NCI-H146 treated with DMSO at 0.1 percent for 48 hours (cell line): ENCODE measurements at regions not wholly inside any gene's neighbourhood (a gene's known extent, or its start where the extent isn't known, plus 50 kb on each side); places are given as distances from the start of the nearest gene placed in this dataset.
"Not testable (repeated sequence)": the region's sequence is repeated elsewhere in the genome, so short reads cannot be mapped to it uniquely, and the experiment has no call there.

Experiments
- DNase-seq: peaks from one replicate; lab custom pipeline; 2025; ENCODE audit not compliant: unreplicated experiment; lab: John Stamatoyannopoulos, UW

DNA sequence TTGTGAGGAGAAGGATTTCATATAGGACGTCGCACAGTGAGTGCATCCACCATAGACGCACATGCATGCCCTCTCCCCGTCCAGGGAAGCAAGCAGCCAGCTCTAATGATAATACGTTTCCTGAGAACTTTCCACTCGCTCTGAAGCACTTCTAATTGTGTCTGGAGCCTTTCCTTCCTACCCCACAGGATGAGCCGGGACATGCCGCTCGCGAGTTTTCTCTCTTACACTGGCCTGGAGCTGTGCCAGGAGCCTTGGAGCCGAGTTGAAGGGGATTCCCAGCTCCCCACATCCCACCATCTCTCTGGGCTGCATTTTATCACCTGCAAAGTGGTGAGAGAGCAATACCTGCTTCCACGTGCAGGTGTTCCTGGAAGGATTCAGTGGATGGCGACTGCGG lies 368.1 kb downstream of the C16orf95 start:
- DNase-seq: no peak

DNA sequence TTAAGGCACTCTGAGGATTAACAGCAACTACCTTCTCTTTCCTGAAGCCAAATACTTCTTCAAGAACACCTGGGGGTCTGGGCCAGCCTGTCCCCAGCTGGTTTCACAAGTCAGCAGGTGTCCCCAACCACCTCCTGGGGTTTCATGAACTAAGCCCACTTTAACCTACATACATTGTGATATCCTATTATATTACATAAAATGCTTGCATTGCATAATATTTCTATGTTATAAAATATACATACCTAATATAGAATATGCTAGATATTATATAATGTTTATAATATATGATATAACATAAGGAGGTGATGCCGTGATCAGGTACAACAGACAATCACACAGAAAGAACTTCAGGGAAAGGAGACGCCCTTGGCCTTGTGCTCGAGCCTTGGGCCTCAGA lies 367.6 kb downstream of the C16orf95 start:
- DNase-seq: no peak

DNA sequence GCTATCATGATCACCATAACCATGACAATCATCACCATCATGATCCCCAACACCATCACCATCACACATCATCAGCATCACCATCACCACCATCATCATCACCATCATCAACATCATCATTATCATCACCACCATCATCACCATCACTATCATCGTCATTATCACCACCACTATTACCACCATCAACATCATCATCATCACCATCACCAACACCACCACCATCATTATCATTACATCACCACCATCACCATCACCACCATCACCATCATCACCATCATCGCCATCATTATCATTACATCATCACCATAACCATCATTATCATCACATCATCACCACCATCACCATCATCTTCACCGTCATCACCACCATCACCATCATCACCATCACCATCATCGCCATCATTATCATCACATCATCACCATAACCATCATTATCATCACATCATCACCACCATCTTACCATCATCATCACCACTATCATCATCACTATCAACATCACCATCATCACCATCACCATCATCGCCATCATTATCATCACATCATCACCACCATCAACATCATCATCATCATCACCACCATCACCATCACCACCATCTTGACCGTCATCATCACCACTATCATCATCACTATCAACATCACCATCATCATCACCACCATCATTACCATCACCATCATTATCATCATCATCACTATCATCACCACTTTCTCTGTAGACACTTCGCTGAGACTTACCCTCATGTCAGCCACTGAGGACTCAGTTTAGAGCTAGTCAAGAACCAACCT lies 366.0 kb downstream of the C16orf95 start:
- no peak for DNase-seq

DNA sequence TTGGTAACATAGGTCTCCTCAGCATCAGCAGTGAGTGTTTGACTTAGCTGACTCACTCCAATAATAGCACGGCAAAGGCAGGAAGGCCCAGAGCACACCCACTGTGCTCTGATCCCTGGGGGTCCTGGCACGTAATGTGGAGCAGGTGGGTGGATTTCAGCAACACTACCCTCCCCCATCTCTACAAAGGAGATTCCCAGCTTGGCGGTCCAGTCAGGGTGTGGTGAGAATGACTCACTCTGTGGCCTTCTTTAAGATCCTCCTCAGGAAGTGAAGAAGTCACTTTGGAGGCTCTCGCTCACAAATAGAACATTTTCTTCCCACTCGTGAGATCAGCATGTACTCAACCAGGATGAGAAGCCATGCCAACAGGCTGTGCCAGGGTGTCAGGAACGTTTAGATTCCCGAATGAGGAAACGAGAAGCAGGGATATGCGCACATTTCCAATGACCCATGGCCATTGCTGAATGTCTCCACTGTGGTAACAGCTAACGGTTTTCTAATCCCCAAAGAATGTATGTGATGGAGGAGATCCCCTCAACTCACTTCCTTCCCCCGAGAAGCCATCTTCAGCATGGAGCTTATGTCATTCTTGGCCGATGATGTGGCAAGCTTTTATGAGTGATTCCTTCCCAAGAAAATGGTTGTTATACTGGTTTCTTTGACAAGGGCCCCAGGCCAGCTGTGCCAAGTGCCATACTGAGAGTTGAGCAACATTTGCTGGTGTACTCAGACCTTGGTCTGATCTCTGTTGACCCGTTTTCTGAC lies 365.2 kb downstream of the C16orf95 start:
- no peak for DNase-seq

GRCh38 chr16:86952769-86953168 lies 364.4 kb downstream of the C16orf95 start:
- no peak for DNase-seq

DNA sequence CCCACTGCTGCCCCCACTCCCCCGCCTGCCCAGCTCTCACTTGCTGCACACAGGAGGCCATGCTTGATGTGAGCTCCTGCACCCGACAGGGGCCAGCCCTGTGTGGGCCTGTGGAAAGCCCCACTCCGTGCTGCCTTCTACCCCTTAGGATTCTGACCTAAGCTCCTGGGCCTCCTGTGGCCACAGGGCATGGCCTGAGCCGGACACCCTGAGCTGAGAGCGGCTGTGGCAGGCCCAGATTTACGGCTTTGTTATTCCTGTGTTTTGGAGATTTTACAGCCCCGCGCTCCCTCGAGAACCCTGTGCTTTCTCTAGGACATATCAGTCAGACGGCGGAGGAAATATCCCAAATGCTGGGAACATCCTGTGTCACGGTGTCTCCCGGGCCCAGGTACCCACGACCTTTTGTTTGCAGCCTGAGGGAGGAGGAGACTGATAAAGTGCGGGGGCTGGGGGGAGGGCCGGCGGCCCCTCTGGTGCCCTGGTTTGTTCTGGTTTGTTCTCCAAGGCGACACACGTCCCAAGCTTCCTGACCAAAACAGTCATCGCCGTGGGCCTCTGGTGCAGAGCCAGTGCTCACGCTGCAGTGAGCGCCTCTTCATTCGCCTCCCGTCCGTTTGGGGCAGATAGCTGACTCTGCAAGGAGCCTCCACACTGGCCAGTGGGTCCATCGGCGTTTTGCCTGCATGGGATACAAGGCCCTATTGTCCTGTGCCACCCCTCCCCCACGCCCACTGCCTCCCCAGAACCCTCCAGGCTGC lies 363.4 kb downstream of the C16orf95 start:
- no peak for DNase-seq

- no peak for DNase-seq
These were observed 361.9 kb downstream of the C16orf95 start for GRCh38 chr16:86955136-86955855.

DNA sequence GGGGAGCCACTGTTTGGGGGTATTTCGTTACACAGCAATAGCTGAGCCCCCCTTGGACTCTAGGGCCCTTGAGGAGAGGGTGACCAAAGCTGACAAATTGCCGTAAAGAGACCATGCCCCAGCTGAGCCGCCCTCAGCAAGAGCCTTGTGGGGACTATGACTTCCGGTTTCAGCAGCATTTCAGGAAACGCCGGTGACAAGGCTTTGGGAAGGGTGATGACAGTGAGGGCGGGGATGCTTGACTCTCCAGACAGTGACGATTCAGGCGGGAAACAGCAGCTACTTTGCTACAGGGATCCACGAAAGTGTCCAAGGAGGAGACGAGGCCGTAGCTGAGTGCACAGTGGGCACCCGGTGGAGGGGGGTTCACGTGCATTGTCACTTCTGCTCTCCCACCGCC lies 360.8 kb downstream of the C16orf95 start:
- DNase-seq: no peak

GRCh38 chr16:86957662-86958198 lies 359.5 kb downstream of the C16orf95 start:
- DNase-seq: not testable (repeated sequence)

DNA sequence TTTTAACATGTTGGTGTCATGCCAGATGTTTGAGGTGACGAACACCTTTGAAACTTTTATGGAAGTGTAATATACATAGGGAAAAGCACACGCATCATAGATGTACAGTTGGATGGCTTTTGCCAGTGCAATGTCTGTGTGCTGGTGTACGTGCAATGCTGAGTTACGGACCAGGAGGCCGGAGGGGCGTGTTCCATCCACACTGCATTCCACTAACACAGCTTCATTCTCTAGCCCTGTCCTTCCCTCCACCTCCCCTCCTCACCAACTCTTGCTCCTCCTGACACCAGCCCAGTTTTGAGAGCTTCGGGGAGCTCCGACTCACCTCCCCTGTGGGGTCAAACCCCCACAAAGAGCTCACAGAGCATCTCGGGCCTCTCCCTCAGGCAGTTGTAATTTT lies 358.8 kb downstream of the C16orf95 start:
- DNase-seq: no peak

- DNase-seq: no peak
These were observed 358.0 kb downstream of the C16orf95 start for GRCh38 chr16:86959091-86959651.

GRCh38 chr16:86959729-86960128 lies 357.5 kb downstream of the C16orf95 start:
- no peak for DNase-seq

DNA sequence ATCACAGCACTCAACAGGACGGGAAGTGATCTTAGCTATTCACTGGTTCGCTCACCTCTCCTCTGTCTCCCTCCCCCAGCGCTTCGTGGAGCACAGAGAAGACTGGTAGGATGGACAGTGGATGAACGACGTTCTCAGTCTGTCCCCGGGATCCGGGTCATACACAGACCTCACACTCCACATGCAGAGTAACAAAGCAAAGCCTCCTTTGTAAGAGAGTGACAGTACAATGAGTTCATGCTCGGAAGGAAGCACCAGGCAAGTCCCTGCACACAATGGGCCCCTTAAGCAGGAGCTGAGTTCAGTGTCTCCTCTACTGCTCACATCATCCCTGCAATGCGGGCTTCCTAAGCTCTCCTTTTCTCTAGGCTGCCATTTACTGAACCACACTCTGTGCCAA lies 356.9 kb downstream of the C16orf95 start:
- DNase-seq: no peak

DNA sequence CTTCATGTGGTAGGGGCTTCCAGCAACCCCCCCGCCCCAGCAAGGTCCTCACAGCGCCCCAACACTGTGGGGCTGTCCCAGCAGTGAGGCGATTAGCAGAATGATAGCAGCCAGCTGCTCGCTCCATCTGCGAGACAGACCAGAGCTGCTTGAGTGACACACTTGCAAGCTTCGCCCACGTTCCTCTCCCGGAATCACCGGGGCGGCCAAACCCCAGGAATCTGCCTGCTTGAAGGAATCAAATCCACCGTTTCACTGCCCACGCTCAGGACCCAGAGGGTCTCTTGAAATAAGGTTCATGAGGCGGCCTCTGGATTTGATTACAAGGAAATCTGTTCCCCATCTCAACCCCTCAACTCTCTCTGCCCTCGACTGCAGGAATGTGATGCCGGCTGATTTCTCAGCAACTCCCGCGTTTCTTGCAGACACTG lies 356.0 kb downstream of the C16orf95 start:
- DNase-seq: no peak

DNA sequence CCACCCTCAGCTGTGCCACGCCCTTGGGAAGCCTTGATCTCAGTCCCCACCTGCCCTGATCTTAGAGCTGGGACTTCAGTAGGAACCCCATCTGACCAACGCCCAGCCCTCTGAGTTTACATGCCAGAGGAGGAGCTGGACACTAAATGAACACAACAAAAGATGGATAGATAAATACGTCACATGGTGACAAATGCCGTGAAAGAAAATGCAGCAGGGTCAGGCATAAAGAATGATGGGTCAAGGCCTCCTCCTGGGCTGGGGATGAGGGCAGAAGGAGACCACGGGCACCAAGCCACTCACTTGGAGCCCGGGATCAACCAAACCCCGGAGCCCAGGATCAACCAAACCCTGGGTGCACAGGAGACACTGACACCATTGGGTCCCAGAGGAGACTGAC lies 354.9 kb downstream of the C16orf95 start:
- no peak for DNase-seq

- DNase-seq: no peak
These were observed 354.3 kb downstream of the C16orf95 start for GRCh38 chr16:86962913-86963312.

DNA sequence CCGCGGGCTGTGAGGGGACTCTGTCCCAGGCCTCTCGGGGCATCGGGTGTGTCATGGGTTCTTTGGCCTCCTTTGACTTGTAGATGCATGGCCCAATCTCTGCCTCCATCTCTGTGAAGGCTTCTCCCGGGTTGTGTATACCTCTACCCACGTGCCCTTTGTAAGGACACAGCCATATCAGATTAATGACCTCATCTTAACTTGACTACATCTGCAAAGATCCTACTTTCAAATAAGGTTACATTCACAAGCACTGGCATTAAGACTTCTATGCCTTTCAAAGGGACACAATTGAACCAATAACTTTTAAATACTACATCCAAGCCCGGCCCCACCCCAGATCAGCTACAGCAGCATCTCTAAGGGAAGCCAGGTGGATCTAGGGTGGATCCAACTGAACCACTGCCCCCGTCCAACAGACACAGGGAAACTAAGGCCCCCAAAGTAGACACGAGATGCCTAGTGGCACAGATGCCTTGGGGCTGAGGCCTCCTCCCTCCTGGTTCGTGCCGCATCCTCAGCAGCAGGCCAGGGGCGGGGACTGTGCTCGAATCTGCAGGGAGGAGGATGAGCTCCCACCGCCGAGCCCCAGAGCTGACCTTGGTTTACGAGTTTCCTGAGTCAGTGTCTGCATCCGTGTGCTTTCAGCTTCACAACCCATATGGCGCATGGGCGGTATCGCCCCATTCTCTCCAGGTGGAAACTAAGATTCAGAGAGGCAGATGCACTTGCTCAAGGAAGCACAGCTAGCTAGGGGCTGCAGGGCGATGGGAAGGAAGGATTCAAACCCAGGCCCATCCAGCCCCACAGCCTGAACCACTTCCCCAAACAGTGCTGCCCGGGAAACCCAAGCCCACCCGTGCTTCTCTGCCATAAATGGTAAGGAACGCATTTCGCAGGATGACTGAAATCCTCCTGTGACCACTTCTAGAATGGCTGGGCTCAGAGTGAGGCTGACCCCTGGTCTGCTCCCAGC lies 353.3 kb downstream of the C16orf95 start:
- DNase-seq: no peak

- no peak for DNase-seq
These were observed 352.4 kb downstream of the C16orf95 start for GRCh38 chr16:86964796-86965241.

DNA sequence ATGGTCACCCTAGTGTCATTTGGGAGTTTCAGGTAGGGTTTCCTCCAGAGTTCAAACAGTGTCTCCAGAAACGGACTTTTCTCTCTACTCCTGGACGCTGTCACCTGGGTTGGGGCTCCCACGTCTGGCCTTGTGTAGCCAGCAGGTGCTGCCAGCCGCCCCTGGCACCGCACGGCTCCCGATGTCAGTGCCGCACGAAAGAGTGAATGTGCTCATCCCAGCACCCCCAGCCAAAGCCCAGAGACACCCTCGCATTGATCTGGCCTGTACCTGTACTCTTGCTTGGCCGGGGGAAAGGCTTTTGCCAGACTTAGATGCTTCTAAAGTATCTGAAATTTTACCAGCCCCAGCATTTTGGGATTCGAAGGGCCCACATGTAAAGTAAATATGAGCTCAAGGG lies 351.9 kb downstream of the C16orf95 start:
- DNase-seq: no peak
